Mesothelial cell of epicardium (in vitro differentiated cells): ENCODE measurements at regions not wholly inside any gene's neighbourhood (a gene's known extent, or its start where the extent isn't known, plus 50 kb on each side); places are given as distances from the start of the nearest gene placed in this dataset.

Experiments
- DNase-seq, 2 experiments: peaks; one replicate each; pipeline ENCODE4 v3.0.0; 2021; ENCODE audit warnings: low spot score in 2 of 2; ENCODE audit not compliant: unreplicated experiment in 2 of 2
- H3K27ac Mint-ChIP-seq: 2 replicates; pipeline ENCODE4 v1.8.0; 2021; ENCODE audit warnings: mixed read lengths
- H3K27me3 Mint-ChIP-seq: 2 replicates; pipeline ENCODE4 v1.8.0; 2021; ENCODE audit warnings: low read depth, mixed read lengths
- H3K36me3 Mint-ChIP-seq: 2 replicates; pipeline ENCODE4 v1.8.0; 2021; ENCODE audit warnings: mixed read lengths
- H3K4me1 Mint-ChIP-seq: 2 replicates; pipeline ENCODE4 v1.8.0; 2021; ENCODE audit warnings: mixed read lengths
- H3K4me3 Mint-ChIP-seq: 2 replicates; pipeline ENCODE4 v1.8.0; 2021; ENCODE audit warnings: mild to moderate bottlenecking, moderate library complexity, mixed read lengths
- H3K9me3 Mint-ChIP-seq: 2 replicates; pipeline ENCODE4 v1.8.0; 2021; ENCODE audit warnings: mixed read lengths
- TF ChIP-seq, protein P1 (sequence below): fragments of 200-600 bp; sonication (generic); IDR thresholded peaks from one replicate; pipeline ENCODE4 v1.5.0; 2021; ENCODE audit warnings: antibody characterized with exemption; ENCODE audit not compliant: unreplicated experiment

- Mint-ChIP-seq H3K27me3 (no peaks in the 10 kb centered on the region), H3K4me1 (no peaks in the 10 kb centered on the region), H3K27ac (no peak overlapping the region), H3K36me3 (no peaks in the 10 kb centered on the region), H3K4me3 (no peak overlapping the region), H3K9me3 (no peaks in the 10 kb centered on the region)
- TF ChIP-seq, protein P1, sequence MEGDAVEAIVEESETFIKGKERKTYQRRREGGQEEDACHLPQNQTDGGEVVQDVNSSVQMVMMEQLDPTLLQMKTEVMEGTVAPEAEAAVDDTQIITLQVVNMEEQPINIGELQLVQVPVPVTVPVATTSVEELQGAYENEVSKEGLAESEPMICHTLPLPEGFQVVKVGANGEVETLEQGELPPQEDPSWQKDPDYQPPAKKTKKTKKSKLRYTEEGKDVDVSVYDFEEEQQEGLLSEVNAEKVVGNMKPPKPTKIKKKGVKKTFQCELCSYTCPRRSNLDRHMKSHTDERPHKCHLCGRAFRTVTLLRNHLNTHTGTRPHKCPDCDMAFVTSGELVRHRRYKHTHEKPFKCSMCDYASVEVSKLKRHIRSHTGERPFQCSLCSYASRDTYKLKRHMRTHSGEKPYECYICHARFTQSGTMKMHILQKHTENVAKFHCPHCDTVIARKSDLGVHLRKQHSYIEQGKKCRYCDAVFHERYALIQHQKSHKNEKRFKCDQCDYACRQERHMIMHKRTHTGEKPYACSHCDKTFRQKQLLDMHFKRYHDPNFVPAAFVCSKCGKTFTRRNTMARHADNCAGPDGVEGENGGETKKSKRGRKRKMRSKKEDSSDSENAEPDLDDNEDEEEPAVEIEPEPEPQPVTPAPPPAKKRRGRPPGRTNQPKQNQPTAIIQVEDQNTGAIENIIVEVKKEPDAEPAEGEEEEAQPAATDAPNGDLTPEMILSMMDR: no peak
- DNase-seq: no peak
Measured at GRCh38 chr1:88399690-88400089, 284.4 kb upstream of the PKN2 start.

GRCh38 chr1:88401313-88401712 lies 282.8 kb upstream of the PKN2 start:
- no peak overlapping the region for H3K4me3 Mint-ChIP-seq
- no peak for DNase-seq
- no peak overlapping the region for H3K27ac Mint-ChIP-seq
- H3K9me3 Mint-ChIP-seq: no peaks in the 10 kb centered on the region
- no peaks in the 10 kb centered on the region for H3K4me1 Mint-ChIP-seq
- H3K36me3 Mint-ChIP-seq: no peaks in the 10 kb centered on the region
- TF ChIP-seq, protein P1: no peak
- no peaks in the 10 kb centered on the region for H3K27me3 Mint-ChIP-seq

GRCh38 chr1:88404582-88404981 lies 279.5 kb upstream of the PKN2 start:
- DNase-seq: no peak
- Mint-ChIP-seq H3K4me1 (no peaks in the 10 kb centered on the region), H3K4me3 (no peak overlapping the region), H3K27ac (no peak overlapping the region), H3K9me3 (peaks cover 5% of the 10 kb centered on the region), H3K27me3 (no peaks in the 10 kb centered on the region), H3K36me3 (no peaks in the 10 kb centered on the region)
- TF ChIP-seq, protein P1: no peak

GRCh38 chr1:88407248-88407647 lies 276.8 kb upstream of the PKN2 start:
- TF ChIP-seq, protein P1: no peak
- Mint-ChIP-seq H3K4me3 (no peak overlapping the region), H3K27ac (no peak overlapping the region), H3K4me1 (no peaks in the 10 kb centered on the region), H3K36me3 (no peaks in the 10 kb centered on the region), H3K9me3 (peaks cover 5% of the 10 kb centered on the region), H3K27me3 (no peaks in the 10 kb centered on the region)
- DNase-seq: no peak

DNA sequence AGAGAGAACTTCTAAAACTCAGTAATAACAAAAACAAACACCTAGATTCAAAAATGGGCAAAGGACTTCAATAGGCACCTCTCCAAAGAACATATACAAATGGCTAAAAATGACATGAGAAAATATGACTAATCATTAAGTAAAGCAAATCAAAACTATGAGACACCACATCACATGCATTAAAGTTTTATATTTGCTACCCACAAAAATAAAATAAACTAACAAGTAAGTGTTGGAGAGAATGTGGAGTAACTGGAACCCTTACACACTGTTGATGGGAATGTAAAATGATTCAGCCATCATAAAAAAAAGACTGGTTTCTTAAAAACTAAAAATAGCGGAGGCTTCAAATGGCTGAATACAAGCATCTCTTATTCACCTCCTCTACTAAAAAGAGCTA lies 262.1 kb upstream of the PKN2 start:
- TF ChIP-seq, protein P1: no peak
- Mint-ChIP-seq H3K27me3 (no peaks in the 10 kb centered on the region), H3K9me3 (peaks cover 50% of the 10 kb centered on the region), H3K4me1 (no peaks in the 10 kb centered on the region), H3K4me3 (no peak overlapping the region), H3K36me3 (peaks cover 2% of the 10 kb centered on the region), H3K27ac (no peak overlapping the region)
- no peak for DNase-seq

GRCh38 chr1:88433556-88433955 lies 250.5 kb upstream of the PKN2 start:
- Mint-ChIP-seq H3K4me1 (no peaks in the 10 kb centered on the region), H3K36me3 (peaks cover 2% of the 10 kb centered on the region), H3K4me3 (no peak overlapping the region), H3K9me3 (peaks cover 54% of the 10 kb centered on the region), H3K27ac (no peak overlapping the region), H3K27me3 (no peaks in the 10 kb centered on the region)
- TF ChIP-seq, protein P1: no peak
- no peak for DNase-seq
